ENCODE measurements at regions not wholly inside any gene's neighbourhood (a gene's known extent, or its start where the extent isn't known, plus 50 kb on each side); places are given as distances from the start of the nearest gene placed in this dataset.

DNA sequence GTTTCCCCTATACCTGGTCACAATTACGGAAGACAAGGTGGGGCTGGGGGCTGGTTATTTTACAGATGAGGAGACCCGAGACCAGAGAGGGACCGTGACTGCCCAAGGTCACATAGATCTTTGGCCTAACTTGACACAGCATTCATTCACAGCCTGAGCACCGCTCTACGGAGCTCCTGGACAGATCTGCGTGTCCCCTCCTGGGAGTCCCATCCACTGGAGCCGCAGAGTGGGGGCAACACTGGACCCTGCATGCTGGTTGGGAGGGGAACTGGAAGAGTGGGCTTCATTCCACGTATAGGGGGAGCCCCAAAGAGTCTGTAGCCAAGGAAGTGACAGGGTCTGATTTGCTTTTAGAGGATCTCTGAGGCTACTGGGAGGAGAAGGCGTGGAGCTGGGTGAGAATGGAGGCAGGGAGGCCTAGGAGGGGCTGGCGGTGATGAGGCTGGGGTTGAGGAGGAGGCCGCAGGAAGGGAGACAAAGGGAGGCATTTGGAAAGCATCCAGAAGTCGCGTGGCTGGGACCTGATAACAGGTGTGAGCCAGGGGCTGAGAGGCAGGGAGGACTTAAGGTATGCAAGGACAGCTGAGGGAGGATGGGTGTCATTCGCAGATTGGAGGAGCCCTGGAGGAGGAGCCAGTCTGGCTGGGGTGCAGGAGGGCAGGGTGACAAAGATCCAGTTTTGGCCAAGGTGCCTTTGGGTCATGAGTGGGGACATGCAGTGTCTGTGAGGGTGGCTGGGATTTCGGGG is 64.3 kb upstream of the IER5L start:
- no peaks in the 10 kb centered on the region for H3K79me2 ChIP-seq (ENCODE audit: control insufficient read depth in 1 of 2, insufficient read depth in 2 of 2, low read length in 2 of 2)
- FAIRE-seq, result no peak
- TF ChIP-seq EGR1 (IDR thresholded peaks at IDR 0.05; ENCODE audit: borderline replicate concordance, low read depth, low read length), result no peak
- no peak for TF ChIP-seq KDM5A (IDR thresholded peaks at IDR 0.05; ENCODE audit: low read length)
- TF ChIP-seq TAF7 (optimal IDR thresholded peaks at IDR 0.05; ENCODE audit: borderline replicate concordance, low read depth, low read length), result no peak
- no peak overlapping the region for H2BK15ac ChIP-seq (ENCODE audit: low read length)
- no peak overlapping the region for H2BK120ac ChIP-seq (replicated peaks; ENCODE audit: low read depth, low read length)
- DNase-seq (ENCODE audit: low read depth in 1 of 2, low spot score in 2 of 2), result no peak
- H2AFZ ChIP-seq (ENCODE audit: low read length), result no peak overlapping the region
- no peak overlapping the region for H2BK5ac ChIP-seq (ENCODE audit: low read depth, low read length)
- H3K4me2 ChIP-seq (ENCODE audit: insufficient read depth in 1 of 2, low read depth in 2 of 2, low read length in 2 of 2), result no peak overlapping the region
- H3K56ac ChIP-seq (replicated peaks; ENCODE audit: insufficient read length, low read depth, low read length), result no peak overlapping the region
- peaks cover 0 to 4% (median 0%) of the 10 kb centered on the region in 4 experiments; a peak in 3 of 7 replicates for H3K27me3 ChIP-seq (replicated peaks in 1 of 4; ENCODE audit: control insufficient read depth in 3 of 4, extremely low read depth in 1 of 4, insufficient read depth in 3 of 4, low read length in 3 of 4)
- H3K9me3 ChIP-seq (ENCODE audit: insufficient read depth in 2 of 2, low read depth in 1 of 2, low read length in 1 of 2), result no peaks in the 10 kb centered on the region
- H3K14ac ChIP-seq (ENCODE audit: insufficient read length), result no peak overlapping the region
- no peak overlapping the region for H3K4ac ChIP-seq (replicated peaks; ENCODE audit: insufficient read length, low read depth, low read length)
- POLR2A ChIA-PET (ENCODE audit: partially characterized antibody), result interaction anchor here (2.6 kb wide), 1 partner anchor 20 kb away, joined by 6 read pairs; no protein-coding TSS in a partner anchor
- H3K9ac ChIP-seq (replicated peaks in 1 of 4; ENCODE audit: extremely low read depth in 1 of 4, low read depth in 3 of 4, low read length in 3 of 4), result no peak overlapping the region
- no peak overlapping the region for H2AK5ac ChIP-seq (ENCODE audit: low read depth, low read length)
- H4K91ac ChIP-seq (replicated peaks; ENCODE audit: insufficient read length, low read length), result no peak overlapping the region
- CTCF ChIA-PET (ENCODE audit: partially characterized antibody), result interaction anchor here (0.6 to 2.9 kb wide), 8 partner anchors 9 to 356 kb away, joined by 3 to 10 read pairs (median 4); no protein-coding TSS in a partner anchor
- no peak overlapping the region for H4K5ac ChIP-seq (ENCODE audit: insufficient read length, low read depth, low read length)
- no peak overlapping the region for H3K23ac ChIP-seq (ENCODE audit: insufficient read length)
- H3K18ac ChIP-seq (ENCODE audit: extremely low read depth, low read length), result no peak overlapping the region
- no peak overlapping the region for H3K27ac ChIP-seq (ENCODE audit: low read depth, low read length)
- H3K79me1 ChIP-seq (ENCODE audit: low read depth, low read length), result no peaks in the 10 kb centered on the region
- no peaks in the 10 kb centered on the region for H3K36me3 ChIP-seq (ENCODE audit: control insufficient read depth in 2 of 4, insufficient read depth in 4 of 4, low read length in 3 of 4)
- no peaks in the 10 kb centered on the region for H3K23me2 ChIP-seq (ENCODE audit: low read depth, low read length)
- no peak overlapping the region for H2BK20ac ChIP-seq (ENCODE audit: low read length)
- peak overlapping the region; percentile 39; the same call in 1 of the 2 replicates for H2BK12ac ChIP-seq (ENCODE audit: low read depth, low read length)
- H4K20me1 ChIP-seq (replicated peaks in 1 of 2; ENCODE audit: control insufficient read depth in 1 of 2, insufficient read depth in 2 of 2, low read length in 2 of 2), result no peaks in the 10 kb centered on the region
- H4K8ac ChIP-seq (ENCODE audit: extremely low read depth, insufficient read depth, low read length), result no peak overlapping the region
- H3K4me3 ChIP-seq (ENCODE audit: extremely low read depth in 1 of 4, insufficient read depth in 2 of 4, low read depth in 3 of 4, low read length in 4 of 4), result no peak overlapping the region
- 83% methylated on average over 15 of the region's 15 CpGs; no CpG with 5 or more reads in 1 of the 2 experiments for WGBS, 2 experiments (ENCODE audit: extremely low coverage in 1 of 2, insufficient coverage in 1 of 2, insufficient read length in 1 of 2, insufficient replicate concordance in 2 of 2, low coverage in 1 of 2, low lambda C conversion rate in 2 of 2, missing lambda C conversion rate in 1 of 2)
- peaks cover 0 to 10% (median under 1%) of the 10 kb centered on the region in 4 experiments; a peak in 5 of 7 replicates for H3K4me1 ChIP-seq (replicated peaks in 1 of 4; ENCODE audit: control insufficient read depth in 3 of 4, insufficient read depth in 4 of 4, low read length in 3 of 4)
